IPS-20b (cell line): ENCODE measurements at regions not wholly inside any gene's neighbourhood (a gene's known extent, or its start where the extent isn't known, plus 50 kb on each side); places are given as distances from the start of the nearest gene placed in this dataset.

ENCODE experiments used
- H3K27ac ChIP-seq: one replicate; pipeline ENCODE4 v1.5.1; 2013; ENCODE audit warnings: low read length
- H3K27me3 ChIP-seq: 2 replicates; pipeline ENCODE4 v1.6.1; 2013; ENCODE audit warnings: mild to moderate bottlenecking, low read length, inconsistent platforms; ENCODE audit not compliant: insufficient read depth
- H3K36me3 ChIP-seq: 2 replicates; pipeline ENCODE4 v1.6.1; 2013; ENCODE audit warnings: low read depth, mild to moderate bottlenecking, inconsistent platforms, low read length, moderate library complexity; ENCODE audit not compliant: insufficient read depth
- H3K4me1 ChIP-seq: 2 replicates; pipeline ENCODE4 v1.6.1; 2013; ENCODE audit warnings: mild to moderate bottlenecking, control low read depth, inconsistent platforms, low read length, moderate library complexity; ENCODE audit not compliant: insufficient read depth
- H3K4me3 ChIP-seq: 2 replicates; pipeline ENCODE4 v1.5.1; 2013; ENCODE audit warnings: mild to moderate bottlenecking, low read length, inconsistent platforms
- H3K9ac ChIP-seq: 2 replicates; pipeline ENCODE4 v1.6.1; 2013; ENCODE audit warnings: low read depth, mild to moderate bottlenecking, inconsistent platforms, low read length, moderate library complexity
- H3K9me3 ChIP-seq: 2 replicates; pipeline ENCODE4 v1.6.1; 2013; ENCODE audit warnings: mild to moderate bottlenecking, low read depth, low read length, inconsistent platforms; ENCODE audit not compliant: insufficient read depth

- peaks cover 31% of the 10 kb centered on the region for H3K9me3 ChIP-seq
- no peak overlapping the region for H3K9ac ChIP-seq
- H3K27ac ChIP-seq: no peak overlapping the region
- H3K4me3 ChIP-seq: no peak overlapping the region
- H3K27me3 ChIP-seq: no peaks in the 10 kb centered on the region
- no peaks in the 10 kb centered on the region for H3K36me3 ChIP-seq
- no peaks in the 10 kb centered on the region for H3K4me1 ChIP-seq
Measured at GRCh38 chr18:51510020-51510419, 312.5 kb upstream of the MEX3C start.

- Histone ChIP-seq H3K9ac (no peak overlapping the region), H3K27me3 (no peaks in the 10 kb centered on the region), H3K4me3 (no peak overlapping the region), H3K27ac (no peak overlapping the region), H3K9me3 (peaks cover 14% of the 10 kb centered on the region), H3K36me3 (no peaks in the 10 kb centered on the region), H3K4me1 (no peaks in the 10 kb centered on the region)
Measured at GRCh38 chr18:51513517-51513916, 316.0 kb upstream of the MEX3C start.

DNA sequence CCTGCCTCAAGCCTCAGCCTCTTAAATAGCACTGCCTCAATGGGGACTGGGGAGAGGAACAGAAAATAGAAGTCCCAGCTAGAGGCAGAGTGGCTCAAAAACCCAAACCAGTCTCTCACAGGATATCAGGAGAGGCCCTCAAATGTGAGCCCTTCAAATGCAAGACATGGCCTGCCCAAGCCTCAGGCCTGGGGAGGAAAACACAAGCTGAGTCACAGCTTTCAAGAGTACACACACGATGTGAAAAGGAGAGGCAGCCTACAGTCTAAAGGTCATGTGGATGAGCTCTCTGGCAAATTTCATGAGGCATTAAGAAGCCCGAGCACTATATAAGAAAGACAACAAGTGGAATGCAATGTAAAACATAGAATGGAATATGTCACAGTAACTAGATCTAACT, 316.6 kb upstream of the MEX3C start:
- Histone ChIP-seq H3K4me3 (no peak overlapping the region), H3K9me3 (peaks cover 8% of the 10 kb centered on the region; the same call in 1 of the 2 replicates), H3K36me3 (no peaks in the 10 kb centered on the region), H3K27ac (no peak overlapping the region), H3K9ac (no peak overlapping the region), H3K4me1 (no peaks in the 10 kb centered on the region), H3K27me3 (no peaks in the 10 kb centered on the region)

DNA sequence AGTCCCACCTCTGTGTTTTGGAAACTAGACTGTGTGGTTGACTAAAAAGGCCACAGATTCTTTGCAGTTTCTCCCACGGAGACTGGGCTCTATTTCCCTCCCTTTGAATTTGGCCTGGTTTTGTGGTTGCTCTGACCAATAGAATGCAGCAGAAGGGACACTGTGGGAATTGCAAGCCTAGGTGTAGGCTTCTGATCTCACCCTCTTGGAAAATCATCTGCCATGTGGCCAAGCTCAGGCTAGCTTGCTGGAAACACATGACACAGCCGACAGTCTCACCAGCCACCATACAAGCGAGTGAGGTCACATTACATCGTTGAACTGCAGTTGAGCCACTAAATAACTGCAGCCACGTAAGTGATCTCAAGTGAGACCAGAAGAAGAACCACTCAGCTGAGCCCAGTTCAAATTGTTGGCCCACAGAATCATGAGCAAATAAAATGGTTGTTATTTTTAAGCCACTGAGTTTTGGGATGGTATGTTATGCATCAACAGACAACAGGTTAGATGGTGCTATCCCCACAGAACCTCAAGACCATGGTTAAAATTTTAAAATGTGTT, 319.1 kb upstream of the MEX3C start:
- Histone ChIP-seq H3K4me1 (peaks cover 3% of the 10 kb centered on the region; the same call in 1 of the 2 replicates), H3K27me3 (no peaks in the 10 kb centered on the region), H3K27ac (no peak overlapping the region), H3K9me3 (no peaks in the 10 kb centered on the region), H3K9ac (no peak overlapping the region), H3K36me3 (no peaks in the 10 kb centered on the region), H3K4me3 (no peak overlapping the region)

DNA sequence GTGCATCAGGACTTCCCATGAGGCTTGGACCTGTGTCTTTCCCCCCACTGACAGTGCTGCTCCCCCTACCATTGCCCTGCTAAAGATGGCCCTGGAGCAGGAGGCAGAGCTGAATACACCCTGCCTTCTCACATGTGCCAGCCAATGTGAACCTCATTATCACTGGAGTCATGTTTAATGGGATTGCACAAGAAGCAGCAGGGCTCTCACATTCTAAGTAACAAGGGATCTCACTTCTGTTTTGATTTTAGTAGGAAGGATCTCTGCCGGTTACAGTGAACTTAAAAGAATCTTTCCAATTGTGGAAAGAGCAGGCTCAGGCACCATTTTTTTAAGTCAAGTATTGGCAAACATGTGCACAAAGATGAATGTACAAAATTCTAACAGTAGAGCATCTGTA, 322.1 kb upstream of the MEX3C start:
- no peaks in the 10 kb centered on the region for H3K27me3 ChIP-seq
- peaks cover 14% of the 10 kb centered on the region; the same call in 1 of the 2 replicates for H3K4me1 ChIP-seq
- no peaks in the 10 kb centered on the region for H3K36me3 ChIP-seq
- no peak overlapping the region for H3K4me3 ChIP-seq
- no peak overlapping the region for H3K9ac ChIP-seq
- H3K9me3 ChIP-seq: no peaks in the 10 kb centered on the region
- H3K27ac ChIP-seq: no peak overlapping the region

GRCh38 chr18:51520676-51521180, 323.2 kb upstream of the MEX3C start:
- H3K9ac ChIP-seq: no peak overlapping the region
- H3K4me3 ChIP-seq: no peak overlapping the region
- H3K27me3 ChIP-seq: no peaks in the 10 kb centered on the region
- H3K36me3 ChIP-seq: no peaks in the 10 kb centered on the region
- no peaks in the 10 kb centered on the region for H3K9me3 ChIP-seq
- H3K4me1 ChIP-seq: peaks cover 14% of the 10 kb centered on the region; the same call in 1 of the 2 replicates
- no peak overlapping the region for H3K27ac ChIP-seq

- H3K36me3 ChIP-seq: no peaks in the 10 kb centered on the region
- H3K9ac ChIP-seq: no peak overlapping the region
- peaks cover 14% of the 10 kb centered on the region; the same call in 1 of the 2 replicates for H3K4me1 ChIP-seq
- H3K27ac ChIP-seq: no peak overlapping the region
- no peak overlapping the region for H3K4me3 ChIP-seq
- no peaks in the 10 kb centered on the region for H3K9me3 ChIP-seq
- H3K27me3 ChIP-seq: no peaks in the 10 kb centered on the region
Measured at GRCh38 chr18:51522338-51522737, 324.9 kb upstream of the MEX3C start.

- peaks cover 14% of the 10 kb centered on the region; the same call in 1 of the 2 replicates for H3K4me1 ChIP-seq
- H3K27me3 ChIP-seq: no peaks in the 10 kb centered on the region
- H3K9me3 ChIP-seq: no peaks in the 10 kb centered on the region
- no peak overlapping the region for H3K27ac ChIP-seq
- H3K9ac ChIP-seq: no peak overlapping the region
- no peak overlapping the region for H3K4me3 ChIP-seq
- no peaks in the 10 kb centered on the region for H3K36me3 ChIP-seq
Measured at GRCh38 chr18:51522821-51523220, 325.3 kb upstream of the MEX3C start.

- no peaks in the 10 kb centered on the region for H3K27me3 ChIP-seq
- no peaks in the 10 kb centered on the region for H3K36me3 ChIP-seq
- H3K9me3 ChIP-seq: no peaks in the 10 kb centered on the region
- H3K27ac ChIP-seq: no peak overlapping the region
- H3K4me1 ChIP-seq: peaks cover 14% of the 10 kb centered on the region; the same call in 1 of the 2 replicates
- no peak overlapping the region for H3K4me3 ChIP-seq
- no peak overlapping the region for H3K9ac ChIP-seq
Measured at GRCh38 chr18:51523671-51524070, 326.2 kb upstream of the MEX3C start.

DNA sequence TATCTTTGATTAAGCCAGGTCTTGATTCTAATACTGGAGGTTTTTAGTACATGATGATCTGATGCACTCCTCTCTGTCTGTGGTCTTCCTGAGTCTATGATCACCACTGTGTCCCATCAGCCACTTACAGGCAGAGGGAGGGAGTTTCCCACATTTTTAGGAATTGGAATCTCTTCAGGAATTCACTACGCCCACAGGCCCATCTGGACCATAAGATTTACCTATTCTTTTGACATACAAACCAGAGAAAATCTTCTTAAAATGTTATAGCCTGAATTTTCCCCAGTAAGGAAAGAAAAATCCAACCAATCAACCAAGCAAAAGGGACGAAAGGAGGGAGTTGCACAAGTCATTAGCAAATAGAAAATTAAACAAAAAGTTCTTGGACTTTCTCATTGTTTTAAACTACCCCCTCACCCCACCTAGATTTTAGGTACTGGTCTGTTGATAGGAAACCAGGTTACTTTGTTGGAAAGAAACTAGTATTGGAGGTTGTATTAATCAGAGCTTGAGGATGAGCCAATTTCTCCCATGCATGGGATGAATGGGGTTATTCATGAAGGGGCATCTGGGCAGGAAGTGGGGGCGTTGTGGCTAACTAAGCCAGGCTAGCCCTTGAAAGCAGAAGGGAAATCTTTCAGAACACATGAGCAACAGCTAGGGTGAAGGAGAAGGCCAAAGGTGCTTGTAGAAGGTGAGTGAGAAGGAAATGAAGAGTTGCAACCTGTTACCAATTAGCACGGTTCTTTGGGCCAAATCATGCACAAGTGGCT, 328.2 kb upstream of the MEX3C start:
- Histone ChIP-seq H3K27ac (no peak overlapping the region), H3K9me3 (no peaks in the 10 kb centered on the region), H3K4me3 (no peak overlapping the region), H3K36me3 (no peaks in the 10 kb centered on the region), H3K4me1 (peaks cover 10% of the 10 kb centered on the region; the same call in 1 of the 2 replicates), H3K27me3 (no peaks in the 10 kb centered on the region), H3K9ac (no peak overlapping the region)

- Histone ChIP-seq H3K4me3 (no peak overlapping the region), H3K36me3 (no peaks in the 10 kb centered on the region), H3K9ac (no peak overlapping the region), H3K4me1 (peaks cover 3% of the 10 kb centered on the region; the same call in 1 of the 2 replicates), H3K9me3 (no peaks in the 10 kb centered on the region), H3K27ac (no peak overlapping the region), H3K27me3 (no peaks in the 10 kb centered on the region)
Measured at GRCh38 chr18:51527826-51528225, 330.3 kb upstream of the MEX3C start.

DNA sequence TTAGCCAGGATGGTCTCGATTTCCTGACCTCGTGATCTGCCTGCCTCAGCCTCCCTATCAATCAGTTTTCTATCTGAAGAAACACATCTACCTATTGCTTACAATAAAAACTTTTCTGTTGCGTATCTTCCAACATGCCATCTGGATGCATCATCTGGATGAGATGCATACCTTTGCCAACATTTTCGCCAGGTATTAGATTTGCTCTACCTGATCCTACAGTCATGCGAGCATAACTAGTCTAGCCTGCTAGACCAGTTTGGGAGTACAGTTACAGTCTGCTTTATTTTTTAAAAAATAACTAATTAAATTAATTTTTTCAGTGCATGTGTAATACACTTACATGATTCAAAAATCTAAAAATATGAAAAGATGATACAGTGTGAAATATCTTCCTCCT, 334.0 kb upstream of the MEX3C start:
- Histone ChIP-seq H3K27me3 (no peaks in the 10 kb centered on the region), H3K4me1 (no peaks in the 10 kb centered on the region), H3K4me3 (no peak overlapping the region), H3K27ac (no peak overlapping the region), H3K9ac (no peak overlapping the region), H3K9me3 (no peaks in the 10 kb centered on the region), H3K36me3 (no peaks in the 10 kb centered on the region)
